ENCODE measurements at regions not wholly inside any gene's neighbourhood (a gene's known extent, or its start where the extent isn't known, plus 50 kb on each side); places are given as distances from the start of the nearest gene placed in this dataset.

DNA sequence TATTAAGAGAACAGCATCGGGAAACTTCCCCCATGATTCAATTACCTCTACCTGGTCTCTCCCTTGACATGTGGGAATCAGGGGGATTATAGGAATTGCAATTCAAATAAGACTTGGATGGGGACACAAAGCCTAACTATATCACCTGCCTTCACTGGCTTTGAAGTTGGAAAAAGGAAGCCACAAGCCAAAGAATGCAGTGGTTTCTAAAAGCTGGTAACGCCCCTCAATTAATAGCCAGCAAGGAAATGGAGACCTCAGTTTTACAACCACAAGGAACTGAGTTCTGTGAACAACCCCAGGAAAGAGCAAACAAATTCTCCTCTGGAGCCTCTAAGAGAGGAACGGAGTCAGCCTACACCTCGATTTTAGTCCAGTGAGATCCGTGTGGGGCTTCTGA is 244.1 kb downstream of the TFAP2A start:
- H3K27ac ChIP-seq, result no peak overlapping the region
- TF ChIP-seq POLR2A (IDR thresholded peaks at IDR 0.05), result no peak
- TF ChIP-seq, protein P1, sequence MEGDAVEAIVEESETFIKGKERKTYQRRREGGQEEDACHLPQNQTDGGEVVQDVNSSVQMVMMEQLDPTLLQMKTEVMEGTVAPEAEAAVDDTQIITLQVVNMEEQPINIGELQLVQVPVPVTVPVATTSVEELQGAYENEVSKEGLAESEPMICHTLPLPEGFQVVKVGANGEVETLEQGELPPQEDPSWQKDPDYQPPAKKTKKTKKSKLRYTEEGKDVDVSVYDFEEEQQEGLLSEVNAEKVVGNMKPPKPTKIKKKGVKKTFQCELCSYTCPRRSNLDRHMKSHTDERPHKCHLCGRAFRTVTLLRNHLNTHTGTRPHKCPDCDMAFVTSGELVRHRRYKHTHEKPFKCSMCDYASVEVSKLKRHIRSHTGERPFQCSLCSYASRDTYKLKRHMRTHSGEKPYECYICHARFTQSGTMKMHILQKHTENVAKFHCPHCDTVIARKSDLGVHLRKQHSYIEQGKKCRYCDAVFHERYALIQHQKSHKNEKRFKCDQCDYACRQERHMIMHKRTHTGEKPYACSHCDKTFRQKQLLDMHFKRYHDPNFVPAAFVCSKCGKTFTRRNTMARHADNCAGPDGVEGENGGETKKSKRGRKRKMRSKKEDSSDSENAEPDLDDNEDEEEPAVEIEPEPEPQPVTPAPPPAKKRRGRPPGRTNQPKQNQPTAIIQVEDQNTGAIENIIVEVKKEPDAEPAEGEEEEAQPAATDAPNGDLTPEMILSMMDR (IDR thresholded peaks at IDR 0.05), result no peak
- no peaks in the 10 kb centered on the region for H3K4me1 ChIP-seq
- no peaks in the 10 kb centered on the region for H3K36me3 ChIP-seq
- intact Hi-C loops (cut with DNase I; ENCODE audit: low total_unique reads), result no loop called here
- no peaks in the 10 kb centered on the region for H3K27me3 ChIP-seq
- no peak overlapping the region for H3K4me3 ChIP-seq
- H3K9me3 ChIP-seq, result no peaks in the 10 kb centered on the region
- DNase-seq, result no peak

DNA sequence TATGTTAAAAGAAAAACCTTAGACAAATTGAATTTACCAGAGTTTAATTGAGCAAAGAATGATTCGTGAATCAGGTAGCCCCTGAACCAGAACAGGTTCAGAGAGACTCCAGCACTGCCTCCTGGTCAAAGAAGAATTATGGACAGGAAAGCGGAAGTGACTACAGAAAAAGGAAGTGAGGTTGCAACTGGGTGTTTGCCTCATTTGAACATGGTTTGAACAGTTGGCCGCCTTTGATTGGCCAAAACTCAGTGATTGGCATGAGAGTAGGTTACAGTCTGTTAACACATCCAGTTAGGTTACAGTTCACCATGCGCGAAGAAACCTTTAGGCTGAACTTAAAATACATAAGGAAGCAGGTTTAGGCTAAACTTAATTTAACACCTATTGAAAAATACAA is 248.8 kb downstream of the TFAP2A start:
- no peak overlapping the region for H3K4me3 ChIP-seq
- no peaks in the 10 kb centered on the region for H3K36me3 ChIP-seq
- intact Hi-C loops (cut with DNase I; ENCODE audit: low total_unique reads), result no loop called here
- no peaks in the 10 kb centered on the region for H3K9me3 ChIP-seq
- TF ChIP-seq, protein P1 (IDR thresholded peaks at IDR 0.05), result no peak
- no peak for TF ChIP-seq POLR2A (IDR thresholded peaks at IDR 0.05)
- H3K27me3 ChIP-seq, result no peaks in the 10 kb centered on the region
- H3K4me1 ChIP-seq, result no peaks in the 10 kb centered on the region
- no peak for DNase-seq
- no peak overlapping the region for H3K27ac ChIP-seq

DNA sequence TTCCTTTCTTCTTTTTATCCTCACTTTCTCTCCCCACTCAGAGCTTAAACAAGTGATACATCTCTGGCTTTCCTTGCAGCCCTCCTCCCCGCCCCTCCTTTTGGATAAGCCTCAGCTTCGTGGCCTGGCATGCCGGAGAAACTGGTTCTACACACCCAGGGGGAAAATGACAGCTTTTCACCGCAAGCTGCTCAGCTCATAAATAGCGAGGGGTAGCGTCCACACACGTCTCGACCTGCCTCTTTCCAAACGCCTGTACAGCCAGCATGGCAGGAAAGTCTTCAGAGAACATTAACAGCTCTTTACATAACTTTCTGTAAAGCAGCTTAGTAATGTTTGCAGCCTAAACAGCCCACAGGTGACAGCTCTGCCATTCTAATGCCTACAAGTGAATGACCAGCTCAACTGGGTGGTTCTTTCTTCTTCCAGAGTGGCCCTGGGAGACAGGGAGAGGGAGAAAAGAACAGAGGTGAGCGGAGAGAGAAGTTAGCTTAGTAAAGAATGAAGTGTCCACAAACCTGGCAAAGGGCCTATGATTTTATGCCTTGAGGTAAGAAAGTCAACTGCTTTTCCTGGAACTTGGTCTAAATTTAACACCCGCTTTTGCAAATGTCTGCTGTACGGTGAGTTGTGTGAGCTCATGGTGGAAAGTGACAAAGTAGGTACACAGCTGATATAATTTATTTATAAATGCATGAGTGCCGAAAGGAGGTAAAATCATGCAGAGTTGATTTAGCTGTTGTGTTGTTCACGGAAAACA is 251.5 kb downstream of the TFAP2A start:
- H3K4me1 ChIP-seq, result no peaks in the 10 kb centered on the region
- no peak overlapping the region for H3K27ac ChIP-seq
- H3K27me3 ChIP-seq, result no peaks in the 10 kb centered on the region
- no peak overlapping the region for H3K4me3 ChIP-seq
- H3K9me3 ChIP-seq, result no peaks in the 10 kb centered on the region
- no peak for DNase-seq
- TF ChIP-seq, protein P1 (IDR thresholded peaks at IDR 0.05), result no peak
- TF ChIP-seq POLR2A (IDR thresholded peaks at IDR 0.05), result no peak
- intact Hi-C loops (cut with DNase I; ENCODE audit: low total_unique reads), result no loop called here
- H3K36me3 ChIP-seq, result no peaks in the 10 kb centered on the region

DNA sequence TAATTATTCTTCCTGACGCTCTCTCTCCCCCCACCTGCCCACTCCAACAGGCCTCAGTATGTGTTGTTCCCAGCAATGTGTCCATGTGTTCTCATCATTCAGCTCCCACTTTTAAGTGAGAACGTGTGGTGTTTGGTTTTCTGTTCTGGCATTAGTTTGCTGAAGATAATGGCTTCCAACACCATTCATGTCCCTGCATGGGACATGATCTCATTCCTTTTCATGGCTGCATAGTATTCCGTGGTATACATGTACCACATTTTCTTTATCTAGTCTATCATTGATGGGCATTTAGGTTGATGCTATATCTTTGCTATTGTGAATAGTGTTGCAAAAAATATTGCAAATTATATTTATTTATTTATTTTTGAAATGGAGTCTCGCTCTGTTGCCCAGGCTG is 258.0 kb downstream of the TFAP2A start:
- H3K4me1 ChIP-seq, result no peaks in the 10 kb centered on the region
- intact Hi-C loops (cut with DNase I; ENCODE audit: low total_unique reads), result no loop called here
- H3K36me3 ChIP-seq, result no peaks in the 10 kb centered on the region
- TF ChIP-seq, protein P1 (IDR thresholded peaks at IDR 0.05), result no peak
- no peak for TF ChIP-seq POLR2A (IDR thresholded peaks at IDR 0.05)
- H3K9me3 ChIP-seq, result no peaks in the 10 kb centered on the region
- no peak for DNase-seq
- H3K27me3 ChIP-seq, result no peaks in the 10 kb centered on the region
- no peak overlapping the region for H3K27ac ChIP-seq
- no peak overlapping the region for H3K4me3 ChIP-seq

DNA sequence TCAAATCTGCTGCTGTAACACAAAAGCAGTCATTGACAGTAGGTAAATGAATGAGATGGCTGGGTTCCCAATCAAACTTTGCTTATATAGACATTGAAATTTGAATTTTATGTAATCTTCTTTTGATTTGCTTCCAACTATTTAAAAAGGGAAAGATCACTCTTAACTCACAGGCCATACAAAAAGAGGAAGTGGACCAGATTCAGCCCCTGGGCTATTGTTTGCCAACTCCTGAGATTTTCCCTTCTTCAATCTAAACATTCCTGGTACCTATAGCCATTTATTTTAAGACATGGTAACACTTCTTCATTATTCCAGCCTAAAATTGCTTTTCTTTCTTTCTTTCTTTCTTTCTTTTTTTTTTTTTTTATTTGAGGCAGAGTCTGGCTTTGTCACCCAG is 260.6 kb downstream of the TFAP2A start:
- no peaks in the 10 kb centered on the region for H3K9me3 ChIP-seq
- no peak overlapping the region for H3K27ac ChIP-seq
- no peaks in the 10 kb centered on the region for H3K27me3 ChIP-seq
- no peaks in the 10 kb centered on the region for H3K4me1 ChIP-seq
- intact Hi-C loops (cut with DNase I; ENCODE audit: low total_unique reads), result no loop called here
- TF ChIP-seq, protein P1 (IDR thresholded peaks at IDR 0.05), result no peak
- TF ChIP-seq POLR2A (IDR thresholded peaks at IDR 0.05), result no peak
- no peak overlapping the region for H3K4me3 ChIP-seq
- DNase-seq, result no peak
- no peaks in the 10 kb centered on the region for H3K36me3 ChIP-seq

All from uterus (tissue), 3 donors.